AG10803 (cell line): ENCODE measurements at regions not wholly inside any gene's neighbourhood (a gene's known extent, or its start where the extent isn't known, plus 50 kb on each side); places are given as distances from the start of the nearest gene placed in this dataset.
A peak's percentile ranks its signal among the peaks of the same experiment; 100 is the strongest.

Source experiments
- DNase-seq: peaks from one replicate; pipeline ENCODE4 v3.0.0; 2010; ENCODE audit warnings: low read depth
- H3K4me3 ChIP-seq: 2 replicates; pipeline ENCODE4 v1.5.1; 2011; ENCODE audit warnings: mild to moderate bottlenecking, low read length, control low read depth
- TF ChIP-seq, protein P1 (sequence below): conservative IDR thresholded peaks from 2 replicates; pipeline ENCODE4 v1.5.1; 2011; ENCODE audit warnings: mild to moderate bottlenecking, low read length, control low read depth, inconsistent platforms

DNA sequence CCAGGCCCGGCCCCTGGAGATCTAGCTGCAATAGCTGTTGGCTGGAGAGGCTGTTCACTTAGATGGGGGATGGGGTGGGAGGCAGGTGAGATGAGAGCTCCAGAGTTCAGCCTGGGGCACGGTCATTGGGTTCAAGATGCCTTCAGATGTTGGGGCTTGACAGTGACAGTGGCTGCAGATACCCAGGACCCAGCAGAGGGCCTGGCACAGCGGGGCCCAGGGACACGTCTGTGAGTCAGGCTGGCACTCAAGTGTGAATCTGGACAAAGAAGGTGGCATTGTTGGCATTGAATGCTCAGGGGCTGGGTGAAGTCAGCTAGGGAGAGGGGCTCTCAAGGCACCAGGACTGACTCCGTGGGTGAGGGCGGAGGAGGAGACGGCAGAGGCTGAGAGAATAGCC, 328.1 kb downstream of the SEC14L1 start:
- TF ChIP-seq, protein P1, sequence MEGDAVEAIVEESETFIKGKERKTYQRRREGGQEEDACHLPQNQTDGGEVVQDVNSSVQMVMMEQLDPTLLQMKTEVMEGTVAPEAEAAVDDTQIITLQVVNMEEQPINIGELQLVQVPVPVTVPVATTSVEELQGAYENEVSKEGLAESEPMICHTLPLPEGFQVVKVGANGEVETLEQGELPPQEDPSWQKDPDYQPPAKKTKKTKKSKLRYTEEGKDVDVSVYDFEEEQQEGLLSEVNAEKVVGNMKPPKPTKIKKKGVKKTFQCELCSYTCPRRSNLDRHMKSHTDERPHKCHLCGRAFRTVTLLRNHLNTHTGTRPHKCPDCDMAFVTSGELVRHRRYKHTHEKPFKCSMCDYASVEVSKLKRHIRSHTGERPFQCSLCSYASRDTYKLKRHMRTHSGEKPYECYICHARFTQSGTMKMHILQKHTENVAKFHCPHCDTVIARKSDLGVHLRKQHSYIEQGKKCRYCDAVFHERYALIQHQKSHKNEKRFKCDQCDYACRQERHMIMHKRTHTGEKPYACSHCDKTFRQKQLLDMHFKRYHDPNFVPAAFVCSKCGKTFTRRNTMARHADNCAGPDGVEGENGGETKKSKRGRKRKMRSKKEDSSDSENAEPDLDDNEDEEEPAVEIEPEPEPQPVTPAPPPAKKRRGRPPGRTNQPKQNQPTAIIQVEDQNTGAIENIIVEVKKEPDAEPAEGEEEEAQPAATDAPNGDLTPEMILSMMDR: no peak
- no peak for DNase-seq
- H3K4me3 ChIP-seq: no peak overlapping the region

DNA sequence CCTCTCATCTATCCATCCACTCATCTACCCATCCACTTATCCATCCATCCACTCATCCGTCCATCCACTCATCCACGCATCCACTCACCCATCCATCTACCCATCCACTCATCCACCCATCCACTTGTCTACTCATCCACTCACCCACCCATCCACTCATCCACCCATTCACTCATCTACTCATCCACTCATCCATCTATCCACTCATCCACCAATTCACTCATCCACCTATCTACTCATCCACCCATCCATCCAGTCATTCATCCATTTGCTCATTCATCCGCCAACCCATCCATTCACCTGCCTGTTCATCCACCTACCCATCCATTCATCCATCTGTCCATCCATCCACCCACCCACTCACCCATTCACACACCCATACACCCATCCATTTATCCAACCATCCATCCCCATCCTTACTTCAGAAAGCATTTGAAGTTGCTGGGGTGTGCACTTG, 329.6 kb downstream of the SEC14L1 start:
- H3K4me3 ChIP-seq: no peak overlapping the region
- DNase-seq: no peak
- TF ChIP-seq, protein P1: no peak

DNA sequence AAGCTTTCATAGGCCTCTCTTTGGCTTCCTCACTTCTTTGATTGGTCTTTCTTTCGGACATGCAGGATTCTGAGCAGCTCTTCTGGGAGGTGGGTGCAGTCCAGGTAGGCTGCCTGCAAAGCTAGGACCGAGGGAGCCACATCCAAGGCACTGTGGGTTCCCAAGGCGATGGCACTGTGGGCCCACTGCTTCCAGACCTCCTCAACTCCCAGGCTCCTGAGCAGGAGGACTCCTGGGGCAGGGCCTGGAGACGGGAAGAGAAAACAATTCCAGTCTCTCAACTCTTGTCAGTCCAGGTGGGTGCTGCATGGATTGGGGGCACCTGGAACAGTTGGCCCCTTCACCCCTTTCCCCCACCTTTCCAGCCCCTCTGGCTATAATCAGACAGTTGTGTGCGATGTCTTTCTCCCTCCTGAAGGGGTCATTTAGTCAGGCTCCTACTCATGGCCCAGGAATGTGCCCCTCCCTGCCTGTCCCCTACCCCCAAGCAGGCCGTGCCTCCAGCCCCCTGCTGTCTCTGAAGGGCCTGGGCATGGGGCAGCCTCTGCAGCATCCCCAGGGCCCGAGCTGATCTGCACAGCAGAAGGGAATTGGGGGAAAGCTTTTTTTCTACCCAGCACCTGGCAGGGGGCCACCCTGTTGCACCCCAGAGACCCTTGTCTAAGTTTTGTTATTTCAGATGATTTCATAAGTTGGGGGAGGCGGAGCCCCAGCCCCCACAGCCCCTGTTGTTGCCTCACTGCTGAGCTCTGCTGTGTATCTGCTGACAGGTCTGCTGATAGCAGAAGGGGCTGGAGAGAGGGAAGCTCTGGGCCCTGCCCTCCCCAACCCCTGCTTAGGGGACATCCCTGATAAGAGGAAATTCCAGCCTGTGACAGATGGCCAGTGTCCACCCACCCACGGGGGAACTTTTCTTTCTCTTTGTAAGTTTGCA, 330.3 kb downstream of the SEC14L1 start:
- DNase-seq: no peak
- H3K4me3 ChIP-seq: no peak overlapping the region
- TF ChIP-seq, protein P1: no peak

DNA sequence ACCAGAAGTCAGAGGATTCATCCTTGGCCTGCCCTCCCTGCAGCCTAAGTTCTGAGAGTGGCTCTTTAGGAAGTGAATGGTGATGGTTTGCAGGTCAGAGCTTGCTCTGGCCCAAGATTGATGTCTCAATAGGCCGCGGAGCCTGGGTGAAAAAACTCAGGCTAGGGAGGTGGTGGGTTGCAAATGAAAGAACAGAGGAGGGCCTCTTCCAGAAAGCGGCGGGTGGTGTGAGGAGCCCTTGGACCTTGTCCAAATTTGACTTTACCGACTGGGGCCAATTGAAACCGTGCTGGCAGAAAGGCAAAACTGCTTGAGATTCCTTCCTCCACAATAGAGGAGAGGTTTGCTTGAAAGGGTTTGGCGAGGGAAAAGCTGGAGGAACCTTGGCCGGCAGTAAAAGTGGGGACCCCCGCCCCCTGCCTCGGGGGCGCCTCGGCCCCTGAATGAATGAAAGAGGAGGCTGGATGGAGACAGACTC, 331.3 kb downstream of the SEC14L1 start:
- TF ChIP-seq, protein P1: no peak
- no peak overlapping the region for H3K4me3 ChIP-seq
- DNase-seq: peak; percentile 73

DNA sequence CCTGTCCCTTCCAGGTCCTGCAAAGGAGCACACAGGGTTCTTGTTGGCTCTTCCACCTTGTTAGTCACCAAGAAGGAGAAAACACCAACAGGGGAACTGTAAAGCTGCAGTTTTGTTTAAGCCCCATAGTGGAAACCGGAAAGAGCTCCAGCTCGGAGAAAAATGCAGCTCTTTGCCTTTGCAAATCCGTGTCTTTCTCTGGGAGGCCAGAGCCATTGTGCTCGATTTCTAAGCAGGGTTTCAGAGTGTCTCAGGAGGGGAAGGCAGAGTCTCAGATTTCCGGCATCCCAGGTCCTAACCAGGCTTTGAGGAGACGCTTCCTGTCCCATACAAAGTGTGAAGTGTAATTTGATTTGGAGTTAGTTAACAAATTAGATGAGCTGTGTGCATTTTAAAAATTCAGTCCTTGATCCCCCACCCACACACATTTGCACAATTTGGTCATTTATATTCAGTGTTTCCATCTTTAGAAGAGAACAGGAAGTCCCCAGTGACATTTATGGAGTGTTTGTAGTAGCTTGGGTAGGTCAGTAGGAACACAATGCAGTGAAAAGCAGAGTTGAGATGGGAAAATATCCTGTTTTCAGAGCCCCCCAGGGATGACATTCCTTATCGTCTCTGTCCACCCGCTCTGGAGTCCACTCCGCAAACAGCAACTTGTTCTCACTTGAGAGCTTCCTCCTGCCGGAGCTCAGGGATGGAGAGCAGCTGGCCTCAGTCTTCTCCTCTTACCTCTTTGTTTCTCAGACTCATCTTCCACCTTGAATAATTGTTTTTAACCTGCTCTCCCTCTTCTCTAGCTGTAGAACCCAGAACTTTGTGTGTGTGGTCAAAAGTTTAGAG, 331.9 kb downstream of the SEC14L1 start:
- DNase-seq: peak; percentile 31
- H3K4me3 ChIP-seq: no peak overlapping the region
- TF ChIP-seq, protein P1: no peak

DNA sequence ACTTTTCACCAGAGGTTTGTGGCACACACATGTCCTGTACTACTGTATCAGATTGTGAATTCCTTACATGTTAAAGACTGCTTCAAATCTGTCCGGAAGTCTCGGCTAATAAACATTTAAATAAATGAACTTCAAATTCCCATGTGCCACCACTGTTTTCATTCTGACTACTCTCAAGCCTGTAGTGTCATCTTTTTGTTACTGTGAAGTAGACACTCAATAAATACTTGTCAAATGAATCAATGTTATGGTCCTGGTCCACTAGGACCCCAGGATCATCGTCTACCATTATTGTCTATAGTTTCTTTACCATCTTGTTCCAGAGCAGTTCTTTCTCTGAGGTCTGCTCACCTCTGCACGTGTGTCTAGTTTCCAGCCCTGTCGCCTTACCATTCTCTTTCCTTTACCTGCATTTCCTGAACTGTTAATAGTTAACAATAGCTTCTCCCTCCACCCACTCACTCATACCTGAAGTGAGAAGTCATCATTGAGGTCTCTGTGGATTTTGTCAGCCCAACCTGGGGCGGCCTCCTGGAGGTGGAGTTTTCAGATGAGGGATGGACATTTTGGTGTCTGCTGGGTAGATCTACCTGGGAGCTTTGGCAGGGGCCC, 333.0 kb downstream of the SEC14L1 start:
- TF ChIP-seq, protein P1: no peak
- H3K4me3 ChIP-seq: no peak overlapping the region
- no peak for DNase-seq
